ENCODE measurements at regions not wholly inside any gene's neighbourhood (a gene's known extent, or its start where the extent isn't known, plus 50 kb on each side); places are given as distances from the start of the nearest gene placed in this dataset.

DNA sequence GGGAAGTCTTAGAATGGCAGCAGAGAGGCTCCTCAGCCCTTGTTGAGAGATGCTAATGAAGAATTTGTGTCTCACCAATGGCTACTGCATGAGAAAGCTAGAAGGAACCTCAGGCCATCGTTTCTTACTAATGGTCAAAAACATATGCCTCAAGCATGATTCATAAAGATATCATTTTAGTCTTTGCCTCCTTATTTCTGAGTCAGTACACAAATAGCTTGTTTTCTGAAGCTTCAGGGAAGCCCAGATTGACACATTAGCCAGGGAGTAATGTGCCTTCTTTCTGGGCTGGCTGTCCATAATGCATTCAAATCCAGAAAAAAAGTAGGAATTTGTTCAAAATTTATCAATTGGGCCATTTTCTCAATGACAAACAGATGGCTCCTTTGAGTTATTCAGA lies 169.4 kb upstream of the ZBED5 start:
- no peaks in the 10 kb centered on the region for H3K36me3 ChIP-seq (ENCODE audit: control insufficient read depth in 1 of 2, insufficient read depth in 2 of 2, low read length in 2 of 2)
- no peak overlapping the region for H2AFZ ChIP-seq (ENCODE audit: low read depth, low read length, poor library complexity, severe bottlenecking)
- ChIA-PET CTCF (interaction anchor here (0.9 to 3.9 kb wide), 21 partner anchors 9 to 1017 kb away, joined by 3 to 40 read pairs (median 6); partner anchors contain the start of gene ZBED5), POLR2A (interaction anchor here (1.0 kb wide), 1 partner anchor 239 kb away, joined by 4 read pairs; no protein-coding TSS in a partner anchor), RAD21 (ENCODE audit: low non-redundant PET in 1 of 2, low total read pairs in 2 of 2, uncharacterized antibody in 2 of 2, unreplicated experiment in 2 of 2) (interaction anchor here (1.3 to 1.7 kb wide), 2 partner anchors 131 to 235 kb away, joined by 3 to 5 read pairs; no protein-coding TSS in a partner anchor)
- no peak for DNase-seq (ENCODE audit: low read depth, low spot score)
- ATAC-seq = no peak
- no peaks in the 10 kb centered on the region for H3K79me2 ChIP-seq (ENCODE audit: insufficient read depth, low read length)
- H3K4me3 ChIP-seq (replicated peaks in 1 of 2; ENCODE audit: low read depth in 1 of 2, low read length in 2 of 2) = no peak overlapping the region
- H3K27me3 ChIP-seq (ENCODE audit: insufficient read depth, low read length) = no peaks in the 10 kb centered on the region
- no peak overlapping the region for H3K27ac ChIP-seq (ENCODE audit: low read depth, low read length)
- no peak overlapping the region for H3K9ac ChIP-seq (ENCODE audit: low read length)
- H3K4me2 ChIP-seq (ENCODE audit: low read length) = no peak overlapping the region
- no peaks in the 10 kb centered on the region for H3K9me3 ChIP-seq (ENCODE audit: control insufficient read depth in 1 of 2, insufficient read depth in 1 of 2, low read depth in 1 of 2, low read length in 2 of 2)
- H3K9me2 ChIP-seq (ENCODE audit: insufficient read depth) = no peaks in the 10 kb centered on the region
- peaks cover 0 to 6% of the 10 kb centered on the region in 2 experiments; a peak in 1 of 4 replicates for H3K4me1 ChIP-seq (ENCODE audit: control insufficient read depth in 1 of 2, insufficient read depth in 2 of 2, low read length in 2 of 2)
- intact Hi-C loops (cut with micrococcal nuclease) = loop anchor here (5.0 kb wide), 1 partner anchor 1015 kb away; no protein-coding TSS in a partner anchor
- no peak for TF ChIP-seq ZNF274 (IDR thresholded peaks at IDR 0.05; ENCODE audit: low read depth, low read length)
- no peak for TF ChIP-seq CEBPB (IDR thresholded peaks at IDR 0.05; ENCODE audit: low read depth)
- TF ChIP-seq EZH2 (IDR thresholded peaks at IDR 0.05) = no peak
- TF ChIP-seq TCF7L2 (IDR thresholded peaks at IDR 0.05; ENCODE audit: borderline replicate concordance, extremely low read depth, insufficient read depth, insufficient read length) = no peak
- TF ChIP-seq, protein P1, sequence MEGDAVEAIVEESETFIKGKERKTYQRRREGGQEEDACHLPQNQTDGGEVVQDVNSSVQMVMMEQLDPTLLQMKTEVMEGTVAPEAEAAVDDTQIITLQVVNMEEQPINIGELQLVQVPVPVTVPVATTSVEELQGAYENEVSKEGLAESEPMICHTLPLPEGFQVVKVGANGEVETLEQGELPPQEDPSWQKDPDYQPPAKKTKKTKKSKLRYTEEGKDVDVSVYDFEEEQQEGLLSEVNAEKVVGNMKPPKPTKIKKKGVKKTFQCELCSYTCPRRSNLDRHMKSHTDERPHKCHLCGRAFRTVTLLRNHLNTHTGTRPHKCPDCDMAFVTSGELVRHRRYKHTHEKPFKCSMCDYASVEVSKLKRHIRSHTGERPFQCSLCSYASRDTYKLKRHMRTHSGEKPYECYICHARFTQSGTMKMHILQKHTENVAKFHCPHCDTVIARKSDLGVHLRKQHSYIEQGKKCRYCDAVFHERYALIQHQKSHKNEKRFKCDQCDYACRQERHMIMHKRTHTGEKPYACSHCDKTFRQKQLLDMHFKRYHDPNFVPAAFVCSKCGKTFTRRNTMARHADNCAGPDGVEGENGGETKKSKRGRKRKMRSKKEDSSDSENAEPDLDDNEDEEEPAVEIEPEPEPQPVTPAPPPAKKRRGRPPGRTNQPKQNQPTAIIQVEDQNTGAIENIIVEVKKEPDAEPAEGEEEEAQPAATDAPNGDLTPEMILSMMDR (IDR thresholded peaks at IDR 0.05 in 2 of 3, conservative IDR thresholded peaks at IDR 0.05 in 1 of 3; ENCODE audit: borderline replicate concordance in 1 of 3, insufficient read depth in 1 of 3, low read depth in 2 of 3, low read length in 2 of 3) = no peak
- TF ChIP-seq SIN3A (IDR thresholded peaks at IDR 0.05; ENCODE audit: low read depth) = no peak
- TF ChIP-seq EZH2phosphoT487 (IDR thresholded peaks at IDR 0.05; ENCODE audit: borderline replicate concordance) = no peak
- TF ChIP-seq, protein P2, sequence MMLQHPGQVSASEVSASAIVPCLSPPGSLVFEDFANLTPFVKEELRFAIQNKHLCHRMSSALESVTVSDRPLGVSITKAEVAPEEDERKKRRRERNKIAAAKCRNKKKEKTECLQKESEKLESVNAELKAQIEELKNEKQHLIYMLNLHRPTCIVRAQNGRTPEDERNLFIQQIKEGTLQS (IDR thresholded peaks at IDR 0.05) = no peak
- TF ChIP-seq CBX3 (IDR thresholded peaks at IDR 0.05; ENCODE audit: low read depth) = no peak
- no peak for TF ChIP-seq POLR2A (IDR thresholded peaks at IDR 0.05; ENCODE audit: borderline replicate concordance, extremely low read depth, insufficient read depth, insufficient read length)
- TF ChIP-seq SP1 (IDR thresholded peaks at IDR 0.05; ENCODE audit: low read depth) = no peak
- TF ChIP-seq RAD21 (IDR thresholded peaks at IDR 0.05; ENCODE audit: low read depth) = no peak
- no peak for TF ChIP-seq EGR1 (IDR thresholded peaks at IDR 0.05; ENCODE audit: low read depth)
- TF ChIP-seq ELF1 (IDR thresholded peaks at IDR 0.05; ENCODE audit: borderline replicate concordance, low read depth) = no peak
- BruUV-seq (replicated peaks) = no TSS peak
- no peaks in the 10 kb centered on the region for H4K20me1 ChIP-seq (ENCODE audit: insufficient read depth)

Measured in HCT116 (cell line).